Tongue (tissue), 1 donor: ENCODE measurements at regions not wholly inside any gene's neighbourhood (a gene's known extent, or its start where the extent isn't known, plus 50 kb on each side); places are given as distances from the start of the nearest gene placed in this dataset.
"Not testable (repeated sequence)": the region's sequence is repeated elsewhere in the genome, so short reads cannot be mapped to it uniquely, and the experiment has no call there.

ENCODE experiments used
- DNase-seq: peaks from one replicate; pipeline ENCODE4 v3.0.0-alpha.2; 2015

DNA sequence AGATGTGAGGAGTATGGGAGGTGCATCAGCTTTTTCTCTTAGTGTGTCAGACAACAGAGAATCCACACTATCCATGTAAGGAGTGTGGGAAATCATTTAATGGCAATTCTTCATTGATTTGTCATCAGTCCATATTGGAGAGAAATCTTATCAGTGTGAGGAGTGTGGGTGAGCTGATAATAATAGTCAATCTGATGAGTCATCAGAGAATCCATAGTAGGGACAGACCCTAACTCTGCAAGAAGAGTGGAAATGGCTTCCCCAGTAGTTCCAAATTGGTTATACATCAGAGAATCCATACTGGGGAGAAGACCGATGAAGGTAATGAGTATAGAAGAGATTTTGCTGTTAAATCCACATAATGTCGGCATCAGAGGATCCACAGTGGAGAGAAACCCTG, 150.5 kb upstream of the THUMPD2 start:
- DNase-seq, result no peak

GRCh38 chr2:39925312-39925711, 146.3 kb upstream of the THUMPD2 start:
- no peak for DNase-seq

- no peak for DNase-seq
Observed at GRCh38 chr2:39923455-39923854, 144.4 kb upstream of the THUMPD2 start.

DNA sequence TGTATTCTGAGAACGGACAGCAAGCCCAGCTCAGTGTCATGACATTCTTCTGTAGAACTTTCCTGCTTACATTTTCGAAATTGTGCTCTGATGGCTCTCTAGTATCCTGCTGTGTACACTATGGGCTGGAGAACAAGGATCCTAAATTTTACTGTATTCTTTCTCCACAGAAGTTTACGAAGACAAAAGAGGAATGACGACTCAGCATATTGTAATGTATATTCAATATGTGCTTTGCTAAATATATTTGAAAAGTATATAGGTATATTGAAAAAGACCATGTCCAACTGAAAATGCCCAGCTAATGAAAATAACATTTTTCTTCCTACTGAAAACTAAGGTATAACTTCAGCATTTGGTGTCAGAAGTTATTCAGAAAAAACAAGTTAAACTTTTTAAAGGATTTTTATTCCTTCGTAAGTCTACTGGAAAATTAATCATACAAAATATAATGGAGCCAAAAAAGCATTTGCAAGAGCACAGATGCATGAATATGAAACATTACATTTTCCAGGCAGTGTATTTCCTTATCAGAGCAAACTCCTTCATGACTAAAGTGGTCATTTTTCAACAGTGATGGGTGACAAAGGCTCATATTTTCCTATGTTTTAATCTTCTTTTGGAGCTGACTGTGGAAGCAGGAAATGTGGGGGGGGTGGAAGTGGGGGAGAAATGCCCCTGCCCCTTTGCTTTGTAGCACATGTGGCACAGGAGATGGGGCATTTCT, 143.8 kb upstream of the THUMPD2 start:
- DNase-seq, result peak; percentile 1

GRCh38 chr2:39920307-39920801, 141.3 kb upstream of the THUMPD2 start:
- DNase-seq, result no peak

- no peak for DNase-seq
Observed at GRCh38 chr2:39919511-39920306, 140.7 kb upstream of the THUMPD2 start.

GRCh38 chr2:39918886-39919285, 139.8 kb upstream of the THUMPD2 start:
- no peak for DNase-seq

DNA sequence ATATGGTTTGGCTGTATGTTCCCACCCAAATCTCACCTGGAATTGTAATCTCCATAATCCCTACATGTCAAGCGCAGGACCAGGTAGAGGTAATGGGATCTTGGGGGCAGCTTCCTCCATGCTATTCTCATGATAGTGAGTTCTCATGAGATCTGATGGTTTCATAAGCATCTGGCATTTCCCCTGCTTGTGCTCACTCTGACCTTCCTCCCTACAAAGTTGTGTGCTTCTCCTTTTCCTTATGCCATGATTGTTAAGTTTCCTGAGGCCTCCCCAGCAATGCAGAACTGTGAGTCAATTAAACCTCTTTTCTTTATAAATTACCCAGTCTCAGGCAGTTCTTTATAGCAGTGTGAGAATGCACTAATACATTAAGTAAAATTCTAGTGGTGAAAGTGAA, 138.3 kb upstream of the THUMPD2 start:
- DNase-seq, result not testable (repeated sequence)

DNA sequence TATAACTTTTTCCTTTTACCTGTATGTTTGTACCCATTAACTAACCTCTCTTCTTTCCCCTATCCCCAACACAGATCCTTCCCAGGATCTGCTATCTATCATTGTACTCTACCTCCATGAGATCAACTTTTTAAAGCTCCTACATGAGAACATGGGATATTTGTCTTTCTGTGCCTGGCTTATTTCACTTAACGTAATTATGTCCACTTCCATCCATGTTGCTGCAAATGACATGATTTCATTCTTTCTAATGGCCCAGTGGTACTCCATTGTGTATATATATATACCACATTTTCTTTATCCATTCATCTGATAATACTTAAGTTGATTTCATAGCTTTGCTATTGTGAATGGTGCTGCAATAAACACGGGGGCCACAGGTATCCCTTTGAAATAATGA, 135.9 kb upstream of the THUMPD2 start:
- no peak for DNase-seq

- peak; percentile 90 for DNase-seq
Observed at GRCh38 chr2:39913648-39914461, 134.8 kb upstream of the THUMPD2 start.

- no peak for DNase-seq
Observed at GRCh38 chr2:39902103-39902502, 123.0 kb upstream of the THUMPD2 start.

- no peak for DNase-seq
Observed at GRCh38 chr2:39898934-39899333, 119.9 kb upstream of the THUMPD2 start.

DNA sequence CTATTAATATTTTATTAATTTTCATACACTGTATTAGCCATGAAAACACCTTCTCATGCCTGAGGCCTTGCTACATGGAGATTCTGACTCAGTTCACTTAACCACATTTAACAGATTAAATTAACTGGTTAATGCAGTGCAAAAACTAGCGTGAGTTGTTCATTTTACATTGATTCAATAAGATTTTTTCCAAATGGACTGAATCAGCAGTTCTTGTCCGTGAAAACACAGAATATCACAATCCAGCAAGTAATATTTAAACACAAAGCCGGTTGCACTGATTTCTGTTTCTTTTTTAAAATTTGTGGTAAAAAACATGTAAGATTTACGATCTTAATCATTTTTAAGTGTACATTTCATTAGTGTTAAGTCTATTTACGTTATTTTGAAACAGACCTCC, 118.2 kb upstream of the THUMPD2 start:
- no peak for DNase-seq

DNA sequence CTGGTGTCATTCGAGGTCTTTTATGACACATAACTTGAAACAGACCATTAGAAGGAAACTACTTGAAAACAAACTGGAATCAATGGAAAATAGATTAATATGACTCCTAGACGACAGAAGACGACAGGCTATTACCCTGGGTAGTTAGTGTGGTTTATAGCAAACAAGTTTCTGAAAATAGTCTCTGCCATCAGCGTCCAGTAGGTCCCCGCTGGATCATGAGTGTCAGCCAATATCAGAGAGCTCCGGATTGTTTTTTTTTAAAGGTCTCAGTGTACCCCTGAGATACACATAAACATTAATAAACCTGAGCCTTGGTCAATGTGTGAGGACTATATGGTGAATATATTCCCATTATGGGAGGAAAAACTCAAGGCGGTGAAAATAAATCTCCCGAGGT, 115.0 kb upstream of the THUMPD2 start:
- DNase-seq, result no peak

DNA sequence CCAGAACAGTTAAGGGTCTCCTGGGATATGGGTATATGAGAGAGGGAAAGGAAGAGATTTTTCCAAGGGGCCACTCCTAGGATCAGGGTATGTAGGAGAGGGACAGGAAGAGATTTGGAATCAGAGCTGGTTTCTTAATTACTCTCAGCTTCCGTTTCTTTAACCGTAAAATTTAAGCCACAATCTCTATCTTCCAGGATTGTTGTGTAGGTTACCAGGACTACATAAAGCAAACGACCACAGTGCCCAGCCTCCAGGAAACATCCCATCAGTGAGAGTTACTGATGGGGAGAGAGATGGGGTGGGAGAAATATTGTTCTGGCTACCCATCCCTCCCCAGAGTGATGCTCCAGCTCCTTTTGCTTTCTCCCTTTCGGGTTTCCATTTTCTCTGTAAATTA, 114.6 kb upstream of the THUMPD2 start:
- DNase-seq, result no peak

DNA sequence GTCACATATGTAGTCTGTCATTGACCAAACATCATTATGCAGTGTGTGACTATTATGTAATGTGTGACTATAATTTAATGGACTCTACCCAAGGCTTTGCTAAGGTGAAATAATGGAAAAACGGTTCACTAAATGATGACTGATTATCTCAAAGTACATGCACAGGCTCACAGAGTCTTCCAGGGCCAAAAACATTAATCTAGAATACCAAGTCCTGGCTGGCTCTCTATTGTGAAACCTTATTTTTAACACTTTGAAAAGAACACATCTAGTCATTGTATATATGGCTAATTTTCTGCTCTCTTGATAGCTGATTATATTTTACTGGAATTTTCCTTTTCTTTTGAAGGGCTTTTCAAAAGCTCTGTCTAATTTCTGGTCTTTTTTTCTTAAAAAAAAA, 102.9 kb upstream of the THUMPD2 start:
- no peak for DNase-seq

- DNase-seq, result no peak
Observed at GRCh38 chr2:39881494-39881893, 102.4 kb upstream of the THUMPD2 start.

DNA sequence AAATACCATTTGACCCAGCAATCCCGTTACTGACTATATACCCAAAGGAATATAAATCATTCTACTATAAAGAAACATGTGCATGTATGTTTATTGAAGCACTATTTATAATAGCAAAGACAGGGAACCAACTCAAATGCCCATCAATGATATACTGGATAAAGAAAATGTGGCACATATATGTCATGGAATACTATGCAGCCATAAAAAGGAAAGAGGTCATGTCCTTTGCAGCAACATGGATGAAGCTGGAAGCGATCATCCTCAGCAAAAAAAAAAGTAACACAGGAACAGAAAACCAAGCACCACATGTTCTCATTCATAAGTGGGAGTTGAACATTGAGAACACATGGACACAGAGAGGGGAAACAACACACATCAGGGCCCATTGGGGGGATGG, 99.9 kb upstream of the THUMPD2 start:
- not testable (repeated sequence) for DNase-seq

DNA sequence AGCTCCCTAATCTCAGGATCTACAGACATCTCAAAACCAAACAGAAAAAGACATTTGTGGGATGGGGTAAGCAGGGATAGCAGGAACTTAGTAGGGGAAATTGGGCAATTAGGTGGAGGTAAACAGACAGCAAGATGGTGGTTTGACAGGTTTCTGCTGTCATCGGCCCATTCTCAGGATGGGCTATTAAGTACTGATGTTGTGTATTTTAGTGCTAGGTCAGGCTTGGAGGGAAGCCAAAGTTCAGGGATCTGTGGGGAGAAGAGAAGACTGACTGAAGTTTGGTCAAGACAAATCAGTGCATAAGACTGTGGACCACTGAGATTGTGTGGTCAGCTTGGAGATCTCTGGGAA, 96.8 kb upstream of the THUMPD2 start:
- DNase-seq, result no peak

DNA sequence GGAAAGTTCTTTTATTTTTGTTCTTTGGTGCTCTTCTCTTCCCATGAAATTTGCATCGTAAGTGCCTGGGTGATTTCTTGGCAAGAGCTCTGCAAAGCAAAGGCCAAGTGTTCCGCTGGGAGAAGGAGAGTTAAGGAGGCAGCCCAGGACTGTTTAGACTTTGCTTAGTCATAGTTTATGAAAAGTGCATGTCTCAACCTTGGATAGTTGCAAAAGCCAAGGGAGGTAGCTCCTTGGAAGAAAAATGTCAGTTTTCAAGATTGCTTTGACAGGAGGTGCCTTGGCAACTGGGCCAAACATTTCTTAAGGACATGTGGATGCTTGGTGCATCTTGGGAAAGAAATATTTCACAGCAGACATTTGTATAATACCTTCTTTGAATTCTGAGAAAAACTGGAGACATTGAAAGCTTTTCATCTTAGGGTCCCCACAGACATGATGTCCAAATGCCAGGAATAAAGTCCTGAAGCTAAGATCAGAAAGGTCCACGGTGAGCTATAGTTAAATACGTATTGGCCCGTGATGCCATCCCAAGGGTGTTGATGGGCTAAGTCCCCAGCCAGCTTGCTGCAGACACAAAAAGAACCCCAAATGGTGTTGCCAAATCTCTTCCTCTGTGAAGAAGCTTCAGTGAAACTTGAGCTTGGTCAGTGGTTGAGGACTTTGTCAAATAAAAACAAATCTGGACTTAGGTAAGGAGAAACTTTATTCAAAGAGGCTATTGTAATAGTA, 96.3 kb upstream of the THUMPD2 start:
- DNase-seq, result peak; percentile 52

DNA sequence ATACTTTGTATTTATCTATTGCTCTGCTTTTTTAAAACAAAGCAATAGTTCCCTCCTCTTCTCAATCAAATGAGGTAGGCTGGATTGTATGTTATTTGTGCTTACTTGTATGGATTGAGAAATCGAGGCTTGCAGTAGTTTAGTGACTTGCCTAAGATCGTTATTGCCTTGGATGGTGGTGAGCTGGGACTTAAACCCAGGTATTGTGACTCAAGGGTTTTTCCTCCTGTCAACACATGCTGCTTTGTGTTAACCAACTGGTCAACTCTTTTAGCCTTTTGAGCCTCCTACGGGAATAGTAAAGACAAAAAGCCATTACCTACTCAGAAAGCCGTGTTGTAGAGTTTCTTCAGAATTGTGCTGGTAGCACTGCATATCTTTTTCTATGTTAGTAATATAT, 95.2 kb upstream of the THUMPD2 start:
- DNase-seq, result no peak

- no peak for DNase-seq
Observed at GRCh38 chr2:39873586-39873985, 94.5 kb upstream of the THUMPD2 start.
